Upper lobe of right lung (tissue), 1 donor: ENCODE measurements at regions not wholly inside any gene's neighbourhood (a gene's known extent, or its start where the extent isn't known, plus 50 kb on each side); places are given as distances from the start of the nearest gene placed in this dataset.
"Not testable (repeated sequence)": the region's sequence is repeated elsewhere in the genome, so short reads cannot be mapped to it uniquely, and the experiment has no call there.

Experiments used
- ATAC-seq: fragments of 200-7000 bp; cut with Tn5 transposase; one replicate; pipeline ENCODE4 v1.9.1; 2020; ENCODE audit warnings: mild to moderate bottlenecking, moderate library complexity
- DNase-seq: peaks from one replicate; pipeline ENCODE4 v3.0.0-alpha.2; 2020
- H3K27ac ChIP-seq: fragments of 200-600 bp; one replicate; pipeline ENCODE4 v1.8.0; 2022
- H3K27me3 ChIP-seq: fragments of 200-600 bp; one replicate; pipeline ENCODE4 v1.8.0; 2022; ENCODE audit warnings: mild to moderate bottlenecking
- H3K36me3 ChIP-seq: fragments of 200-600 bp; one replicate; pipeline ENCODE4 v1.8.0; 2022
- H3K4me1 ChIP-seq: fragments of 200-600 bp; one replicate; pipeline ENCODE4 v1.8.0; 2022
- H3K4me3 ChIP-seq: fragments of 200-600 bp; one replicate; pipeline ENCODE4 v1.8.0; 2022; ENCODE audit warnings: mild to moderate bottlenecking
- H3K9me3 ChIP-seq: fragments of 200-600 bp; one replicate; pipeline ENCODE4 v1.8.0; 2022
- CTCF ChIP-seq: fragments of 200-600 bp; IDR thresholded peaks from one replicate; pipeline ENCODE4 v1.8.0; 2022; ENCODE audit warnings: antibody characterized with exemption
- intact Hi-C: fragments of 100-400 bp; cut with DNase I; formaldehyde crosslinking; loops from one replicate; pipeline ENCODE4 v1.11.0; 2022
- donor health status: DM: no; HTN: yes; CAD: no; lungs with severe emphysema.

DNA sequence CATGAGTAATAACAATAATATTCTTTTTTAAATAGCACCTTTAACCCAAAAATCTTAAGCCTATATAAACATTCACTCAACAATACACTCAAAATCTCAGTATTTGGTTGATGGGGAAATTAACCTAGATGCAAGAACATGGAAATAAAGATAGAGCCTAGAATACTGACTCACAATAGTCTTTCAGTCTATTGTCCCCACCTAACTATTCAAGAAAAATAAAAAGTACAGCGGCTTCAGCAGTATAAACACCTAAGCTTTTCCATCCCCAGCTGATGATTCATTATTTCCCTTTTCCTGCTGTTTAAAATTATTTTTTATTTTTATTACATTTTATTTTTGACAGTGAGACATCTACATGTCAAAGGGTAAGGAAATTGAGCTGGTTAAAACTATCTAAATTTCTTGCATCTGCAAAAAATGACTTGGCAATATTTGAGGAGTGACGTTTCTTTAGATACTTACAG, 201.4 kb downstream of the FZD1 start:
- Histone ChIP-seq H3K9me3 (no peaks in the 10 kb centered on the region), H3K27me3 (no peaks in the 10 kb centered on the region), H3K4me1 (no peaks in the 10 kb centered on the region), H3K36me3 (no peaks in the 10 kb centered on the region), H3K27ac (no peak overlapping the region), H3K4me3 (no peak overlapping the region)
- DNase-seq (no peak), ATAC-seq (no peak)
- intact Hi-C loops, result no loop called here
- TF ChIP-seq CTCF, result no peak

DNA sequence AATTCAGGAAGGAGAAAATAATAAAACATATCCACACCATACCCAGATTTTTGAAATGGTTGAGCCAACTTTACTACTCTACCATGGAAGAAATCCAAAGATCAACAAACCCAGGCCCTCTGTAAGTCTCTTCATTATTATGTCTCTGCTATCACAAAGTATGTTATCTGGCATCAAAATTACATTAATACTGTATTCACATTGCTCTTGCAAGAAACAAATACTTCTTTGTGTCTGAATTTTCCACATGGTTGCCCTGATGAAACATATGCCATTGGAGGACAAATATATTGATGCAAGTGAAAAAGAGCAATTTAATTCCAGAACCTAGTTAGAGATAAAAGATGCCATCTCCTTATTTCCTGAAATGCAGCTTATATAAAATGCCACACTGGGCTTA, 204.0 kb downstream of the FZD1 start:
- H3K27ac ChIP-seq, result no peak overlapping the region
- H3K27me3 ChIP-seq, result no peaks in the 10 kb centered on the region
- no peak for TF ChIP-seq CTCF
- no peak overlapping the region for H3K4me3 ChIP-seq
- no peaks in the 10 kb centered on the region for H3K4me1 ChIP-seq
- no peaks in the 10 kb centered on the region for H3K36me3 ChIP-seq
- no peak for DNase-seq
- H3K9me3 ChIP-seq, result no peaks in the 10 kb centered on the region
- intact Hi-C loops, result no loop called here
- ATAC-seq, result no peak

GRCh38 chr7:91473619-91474018, 209.4 kb downstream of the FZD1 start:
- intact Hi-C loops, result no loop called here
- Histone ChIP-seq H3K4me3 (no peak overlapping the region), H3K9me3 (no peaks in the 10 kb centered on the region), H3K27me3 (no peaks in the 10 kb centered on the region), H3K27ac (no peak overlapping the region), H3K36me3 (no peaks in the 10 kb centered on the region), H3K4me1 (no peaks in the 10 kb centered on the region)
- DNase-seq (no peak), ATAC-seq (no peak)
- no peak for TF ChIP-seq CTCF

DNA sequence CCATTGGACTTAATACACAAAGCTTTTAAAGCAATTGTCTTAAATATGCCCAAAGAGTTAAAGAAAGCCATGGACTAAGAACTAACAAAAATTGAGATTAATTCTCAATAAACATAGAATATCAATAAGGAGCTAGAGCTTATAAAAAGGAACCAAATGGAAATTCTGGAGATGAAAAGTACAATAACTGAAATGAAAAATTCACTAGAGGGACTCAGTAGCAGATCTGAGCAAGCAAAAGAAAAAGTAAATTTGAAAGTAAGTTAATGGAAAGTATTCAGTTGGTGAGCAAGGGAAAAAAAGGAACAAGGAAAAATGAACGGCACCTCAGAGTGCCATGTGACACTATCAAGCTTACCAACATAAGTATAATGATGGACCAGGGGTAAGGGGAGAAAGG, 209.8 kb downstream of the FZD1 start:
- ATAC-seq, result no peak
- TF ChIP-seq CTCF, result no peak

DNA sequence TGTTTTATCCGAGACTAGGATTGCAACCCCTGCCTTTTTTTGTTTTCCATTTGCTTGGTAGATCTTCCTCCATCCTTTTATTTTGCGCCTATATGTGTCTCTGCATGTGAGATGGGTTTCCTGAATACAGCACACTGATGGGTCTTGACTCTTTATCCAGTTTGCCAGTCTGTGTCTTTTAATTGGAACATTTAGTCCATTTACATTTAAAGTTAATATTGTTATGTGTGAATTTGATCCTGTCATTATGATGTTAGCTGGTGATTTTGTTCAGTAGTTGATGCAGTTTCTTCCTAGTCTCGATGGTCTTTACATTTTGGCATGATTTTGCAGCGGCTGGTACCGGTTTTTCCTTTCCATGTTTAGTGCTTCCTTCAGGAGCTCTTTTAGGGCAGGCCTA, 216.2 kb downstream of the FZD1 start:
- H3K36me3 ChIP-seq, H3K9me3 ChIP-seq, H3K27me3 ChIP-seq, H3K27ac ChIP-seq, H3K4me3 ChIP-seq, H3K4me1 ChIP-seq, DNase-seq, ATAC-seq, intact Hi-C loops: not testable (repeated sequence)

More for the DNA sequence above, 209.8 kb downstream of the FZD1 start:
- no peaks in the 10 kb centered on the region for H3K9me3 ChIP-seq
- H3K27me3 ChIP-seq, result no peaks in the 10 kb centered on the region
- H3K4me1 ChIP-seq, result no peaks in the 10 kb centered on the region
- no peak overlapping the region for H3K27ac ChIP-seq
- no peak overlapping the region for H3K4me3 ChIP-seq
- H3K36me3 ChIP-seq, result no peaks in the 10 kb centered on the region
- intact Hi-C loops, result no loop called here
- no peak for DNase-seq

- no peak overlapping the region for H3K27ac ChIP-seq
- H3K36me3 ChIP-seq, result no peaks in the 10 kb centered on the region
- intact Hi-C loops, result no loop called here
- no peaks in the 10 kb centered on the region for H3K9me3 ChIP-seq
- no peaks in the 10 kb centered on the region for H3K4me1 ChIP-seq
- TF ChIP-seq CTCF, result no peak
- DNase-seq, result no peak
- no peak for ATAC-seq
- no peaks in the 10 kb centered on the region for H3K27me3 ChIP-seq
- H3K4me3 ChIP-seq, result no peak overlapping the region
Observed at GRCh38 chr7:91491868-91492267, 227.6 kb downstream of the FZD1 start.
